ENCODE measurements at regions not wholly inside any gene's neighbourhood (a gene's known extent, or its start where the extent isn't known, plus 50 kb on each side); places are given as distances from the start of the nearest gene placed in this dataset.

GRCh38 chr4:173936861-173937260, 346.6 kb downstream of the FBXO8 start:
- TF ChIP-seq SPI1 (IDR thresholded peaks at IDR 0.05; ENCODE audit: borderline replicate concordance, low read depth) (no peak), POLR2AphosphoS5 (IDR thresholded peaks at IDR 0.05; ENCODE audit: low read depth) (no peak), GABPA (IDR thresholded peaks at IDR 0.05; ENCODE audit: low read depth) (no peak), CTCF (IDR thresholded peaks at IDR 0.05; ENCODE audit: insufficient read depth, low read length) (no peak)
- TF ChIP-seq, protein P1, sequence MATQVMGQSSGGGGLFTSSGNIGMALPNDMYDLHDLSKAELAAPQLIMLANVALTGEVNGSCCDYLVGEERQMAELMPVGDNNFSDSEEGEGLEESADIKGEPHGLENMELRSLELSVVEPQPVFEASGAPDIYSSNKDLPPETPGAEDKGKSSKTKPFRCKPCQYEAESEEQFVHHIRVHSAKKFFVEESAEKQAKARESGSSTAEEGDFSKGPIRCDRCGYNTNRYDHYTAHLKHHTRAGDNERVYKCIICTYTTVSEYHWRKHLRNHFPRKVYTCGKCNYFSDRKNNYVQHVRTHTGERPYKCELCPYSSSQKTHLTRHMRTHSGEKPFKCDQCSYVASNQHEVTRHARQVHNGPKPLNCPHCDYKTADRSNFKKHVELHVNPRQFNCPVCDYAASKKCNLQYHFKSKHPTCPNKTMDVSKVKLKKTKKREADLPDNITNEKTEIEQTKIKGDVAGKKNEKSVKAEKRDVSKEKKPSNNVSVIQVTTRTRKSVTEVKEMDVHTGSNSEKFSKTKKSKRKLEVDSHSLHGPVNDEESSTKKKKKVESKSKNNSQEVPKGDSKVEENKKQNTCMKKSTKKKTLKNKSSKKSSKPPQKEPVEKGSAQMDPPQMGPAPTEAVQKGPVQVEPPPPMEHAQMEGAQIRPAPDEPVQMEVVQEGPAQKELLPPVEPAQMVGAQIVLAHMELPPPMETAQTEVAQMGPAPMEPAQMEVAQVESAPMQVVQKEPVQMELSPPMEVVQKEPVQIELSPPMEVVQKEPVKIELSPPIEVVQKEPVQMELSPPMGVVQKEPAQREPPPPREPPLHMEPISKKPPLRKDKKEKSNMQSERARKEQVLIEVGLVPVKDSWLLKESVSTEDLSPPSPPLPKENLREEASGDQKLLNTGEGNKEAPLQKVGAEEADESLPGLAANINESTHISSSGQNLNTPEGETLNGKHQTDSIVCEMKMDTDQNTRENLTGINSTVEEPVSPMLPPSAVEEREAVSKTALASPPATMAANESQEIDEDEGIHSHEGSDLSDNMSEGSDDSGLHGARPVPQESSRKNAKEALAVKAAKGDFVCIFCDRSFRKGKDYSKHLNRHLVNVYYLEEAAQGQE (IDR thresholded peaks at IDR 0.05; ENCODE audit: insufficient replicate concordance, low read depth) = no peak
- H3K27ac ChIP-seq (replicated peaks) = no peak overlapping the region

GRCh38 chr4:173935622-173936405, 347.7 kb downstream of the FBXO8 start:
- no peaks in the 10 kb centered on the region for H3K27me3 ChIP-seq (ENCODE audit: insufficient read depth, poor library complexity, severe bottlenecking)
- no peak overlapping the region for H3K4me3 ChIP-seq (replicated peaks; ENCODE audit: insufficient read depth, low read length)
- TF ChIP-seq CTCF (IDR thresholded peaks at IDR 0.05; ENCODE audit: insufficient read depth, low read length) (no peak), GABPA (IDR thresholded peaks at IDR 0.05; ENCODE audit: low read depth) (no peak), SPI1 (IDR thresholded peaks at IDR 0.05; ENCODE audit: borderline replicate concordance, low read depth) (no peak), POLR2AphosphoS5 (IDR thresholded peaks at IDR 0.05; ENCODE audit: low read depth) (no peak)
- TF ChIP-seq, protein P1 (IDR thresholded peaks at IDR 0.05; ENCODE audit: insufficient replicate concordance, low read depth) = no peak
- H3K27ac ChIP-seq (replicated peaks) = no peak overlapping the region
- no peak for DNase-seq (ENCODE audit: low read depth in 1 of 2, low spot score in 1 of 2)

More at GRCh38 chr4:173936861-173937260, 346.6 kb downstream of the FBXO8 start:
- no peak overlapping the region for H3K4me3 ChIP-seq (replicated peaks; ENCODE audit: insufficient read depth, low read length)
- DNase-seq (ENCODE audit: low read depth in 1 of 2, low spot score in 1 of 2) = no peak
- H3K27me3 ChIP-seq (ENCODE audit: insufficient read depth, poor library complexity, severe bottlenecking) = no peaks in the 10 kb centered on the region

DNA sequence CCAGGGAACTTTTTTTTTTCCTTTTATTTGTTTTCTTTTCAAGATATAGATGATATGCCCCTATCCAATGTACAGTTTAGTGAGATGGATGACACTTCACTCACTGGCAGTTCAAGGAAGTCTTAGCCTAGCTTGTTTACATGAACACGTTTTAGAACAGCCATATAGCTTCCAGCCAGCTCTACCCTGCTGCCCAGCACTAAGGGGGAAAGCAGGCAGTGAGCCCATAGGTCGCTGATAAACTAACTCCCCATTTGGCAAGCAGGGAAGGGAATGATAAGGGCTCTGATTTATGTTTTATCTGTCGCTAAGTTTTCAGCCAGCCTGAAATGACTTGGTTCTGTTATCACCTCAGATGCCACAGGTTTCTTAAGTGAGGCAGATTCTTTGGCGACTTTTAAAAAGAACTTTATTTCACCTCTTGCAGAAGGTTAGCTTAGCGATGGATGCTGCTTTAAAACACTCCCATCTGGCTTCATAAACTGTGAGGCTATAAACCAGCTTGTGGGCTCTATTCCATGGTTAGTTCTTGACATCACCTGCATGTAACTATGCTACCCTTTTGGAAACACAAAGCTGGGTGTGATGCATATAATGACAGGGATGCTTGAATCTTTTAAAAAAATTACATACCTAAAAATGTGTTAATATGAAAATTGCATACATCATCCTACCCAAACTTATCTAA, 348.4 kb downstream of the FBXO8 start:
- DNase-seq (ENCODE audit: low read depth in 1 of 2, low spot score in 1 of 2) = no peak
- TF ChIP-seq, protein P1 (IDR thresholded peaks at IDR 0.05; ENCODE audit: insufficient replicate concordance, low read depth) = no peak
- no peak for TF ChIP-seq POLR2AphosphoS5 (IDR thresholded peaks at IDR 0.05; ENCODE audit: low read depth)
- no peak for TF ChIP-seq CTCF (IDR thresholded peaks at IDR 0.05; ENCODE audit: insufficient read depth, low read length)
- TF ChIP-seq GABPA (IDR thresholded peaks at IDR 0.05; ENCODE audit: low read depth) = no peak
- no peak for TF ChIP-seq SPI1 (IDR thresholded peaks at IDR 0.05; ENCODE audit: borderline replicate concordance, low read depth)
- Histone ChIP-seq H3K4me3 (replicated peaks; ENCODE audit: insufficient read depth, low read length) (no peak overlapping the region), H3K27me3 (ENCODE audit: insufficient read depth, poor library complexity, severe bottlenecking) (no peaks in the 10 kb centered on the region), H3K27ac (replicated peaks) (no peak overlapping the region)

Data from HL-60 (cell line).